H1 (cell line): ENCODE measurements at regions not wholly inside any gene's neighbourhood (a gene's known extent, or its start where the extent isn't known, plus 50 kb on each side); places are given as distances from the start of the nearest gene placed in this dataset.

Source experiments
- CTCF ChIA-PET: fragments of 300-600 bp; sonication (Branson Sonifier 250); formaldehyde crosslinking; loops from one replicate; lab custom pipeline; 2021; ENCODE audit not compliant: partially characterized antibody; lab: Charles Lee
- POLR2A ChIA-PET: fragments of 300-600 bp; sonication (Branson Sonifier 250); formaldehyde crosslinking; loops from one replicate; lab custom pipeline; 2021; ENCODE audit warnings: inconsistent platforms; ENCODE audit not compliant: partially characterized antibody; lab: Charles Lee
- DNase-seq, 2 experiments: peaks; one replicate each; pipeline versions ENCODE4 v3.0.0 to v3.0.0-alpha.2; 2010 to 2022; ENCODE audit warnings: low spot score in 2 of 2, low read depth in 1 of 2, mixed read lengths in 1 of 2
- FAIRE-seq: peaks from 2 replicates; lab custom pipeline; 2011; peaks lifted over from hg19 to GRCh38; lab: Jason Lieb, UNC
- H2AFZ ChIP-seq: 2 replicates; pipeline ENCODE4 v1.8.1; 2012; ENCODE audit warnings: low read length, inconsistent platforms
- H2AK5ac ChIP-seq: 2 replicates; pipeline ENCODE4 v1.6.1; 2013; ENCODE audit warnings: low read depth, low read length
- H2BK120ac ChIP-seq: replicated peaks from 2 replicates; pipeline ENCODE3; 2013; ENCODE audit warnings: low read depth, low read length, inconsistent platforms
- H2BK12ac ChIP-seq: 2 replicates; pipeline ENCODE4 v1.6.1; 2013; ENCODE audit warnings: low read depth, low read length
- H2BK15ac ChIP-seq: 2 replicates; pipeline ENCODE4 v1.6.1; 2013; ENCODE audit warnings: low read length
- H2BK20ac ChIP-seq: 2 replicates; pipeline ENCODE4 v1.6.1; 2013; ENCODE audit warnings: low read length
- H2BK5ac ChIP-seq: 2 replicates; pipeline ENCODE4 v1.6.1; 2013; ENCODE audit warnings: low read depth, low read length
- H3K14ac ChIP-seq: 2 replicates; pipeline ENCODE4 v1.6.1; 2013; ENCODE audit warnings: inconsistent platforms; ENCODE audit not compliant: insufficient read length
- H3K18ac ChIP-seq: 2 replicates; pipeline ENCODE4 v1.6.1; 2013; ENCODE audit warnings: low read length; ENCODE audit errors: extremely low read depth
- H3K23ac ChIP-seq: 2 replicates; pipeline ENCODE4 v1.6.1; 2013; ENCODE audit warnings: inconsistent platforms; ENCODE audit not compliant: insufficient read length
- H3K23me2 ChIP-seq: 2 replicates; pipeline ENCODE4 v1.6.1; 2013; ENCODE audit warnings: low read depth, low read length
- H3K27ac ChIP-seq: 2 replicates; pipeline ENCODE4 v1.6.1; 2011; ENCODE audit warnings: low read depth, low read length, inconsistent platforms
- H3K27me3 ChIP-seq, 4 experiments: replicated peaks in 1 of 4; 1 replicate in 1 of 4; 2 replicates in 3 of 4; pipeline versions ENCODE4 v1.6.1 to v1.8.1; 2011 to 2013; ENCODE audit warnings: low read length in 3 of 4, mild to moderate bottlenecking in 3 of 4, inconsistent platforms in 2 of 4, mixed read lengths in 2 of 4, moderate library complexity in 1 of 4; ENCODE audit not compliant: control insufficient read depth in 3 of 4, insufficient read depth in 3 of 4; ENCODE audit errors: extremely low read depth in 1 of 4
- H3K36me3 ChIP-seq, 4 experiments: 2 replicates each; pipeline versions ENCODE4 v1.6.1 to v1.8.1; 2011 to 2013; ENCODE audit warnings: mild to moderate bottlenecking in 4 of 4, low read length in 3 of 4, moderate library complexity in 2 of 4, control low read depth in 1 of 4, inconsistent platforms in 1 of 4; ENCODE audit not compliant: insufficient read depth in 4 of 4, control insufficient read depth in 2 of 4
- H3K4ac ChIP-seq: replicated peaks from 2 replicates; pipeline ENCODE3; 2013; ENCODE audit warnings: low read length, low read depth, mixed read lengths, inconsistent platforms; ENCODE audit not compliant: insufficient read length
- H3K4me1 ChIP-seq, 4 experiments: replicated peaks in 1 of 4; 1 replicate in 1 of 4; 2 replicates in 3 of 4; pipeline versions ENCODE4 v1.6.1 to v1.8.1; 2011 to 2013; ENCODE audit warnings: low read length in 3 of 4, inconsistent platforms in 2 of 4, mixed read lengths in 1 of 4; ENCODE audit not compliant: insufficient read depth in 4 of 4, control insufficient read depth in 3 of 4
- H3K4me2 ChIP-seq, 2 experiments: 2 replicates each; pipeline versions ENCODE4 v1.6.1 to v1.8.1; 2011 to 2013; ENCODE audit warnings: low read depth in 2 of 2, low read length in 2 of 2, control low read depth in 1 of 2, inconsistent platforms in 1 of 2, mild to moderate bottlenecking in 1 of 2; ENCODE audit not compliant: insufficient read depth in 1 of 2
- H3K4me3 ChIP-seq, 4 experiments: fragments of 200-600, 300-600 bp in 1 of 4; sonication (generic), shearing (Covaris generic), sonication (Bioruptor Twin) in 1 of 4; 2 replicates each; pipeline versions ENCODE4 v1.5.1 to v1.8.1; 2011 to 2016; ENCODE audit warnings: low read length in 4 of 4, low read depth in 3 of 4, control low read depth in 2 of 4, inconsistent platforms in 2 of 4, mild to moderate bottlenecking in 2 of 4, mixed read lengths in 1 of 4, moderate library complexity in 1 of 4; ENCODE audit not compliant: insufficient read depth in 2 of 4; ENCODE audit errors: extremely low read depth in 1 of 4
- H3K56ac ChIP-seq: replicated peaks from 2 replicates; pipeline ENCODE3; 2013; ENCODE audit warnings: low read depth, mild to moderate bottlenecking, mixed read lengths, low read length, inconsistent platforms; ENCODE audit not compliant: insufficient read length
- H3K79me1 ChIP-seq: 2 replicates; pipeline ENCODE4 v1.6.1; 2013; ENCODE audit warnings: low read depth, low read length, control low read depth
- H3K79me2 ChIP-seq, 2 experiments: 2 replicates each; pipeline versions ENCODE4 v1.6.1 to v1.8.1; 2012 to 2013; ENCODE audit warnings: low read length in 2 of 2, mild to moderate bottlenecking in 2 of 2, inconsistent platforms in 1 of 2; ENCODE audit not compliant: insufficient read depth in 2 of 2, control insufficient read depth in 1 of 2
- H3K9ac ChIP-seq, 4 experiments: replicated peaks in 1 of 4; 1 replicate in 1 of 4; 2 replicates in 3 of 4; pipeline versions ENCODE4 v1.6.1 to v1.8.1; 2011 to 2013; ENCODE audit warnings: low read depth in 3 of 4, low read length in 3 of 4, control low read depth in 2 of 4, mild to moderate bottlenecking in 2 of 4, moderate library complexity in 2 of 4, inconsistent platforms in 1 of 4; ENCODE audit errors: extremely low read depth in 1 of 4
- H3K9me3 ChIP-seq, 2 experiments: 2 replicates each; pipeline versions ENCODE4 v1.6.1 to v1.8.1; 2012 to 2013; ENCODE audit warnings: mild to moderate bottlenecking in 2 of 2, moderate library complexity in 2 of 2, control low read depth in 1 of 2, inconsistent platforms in 1 of 2, low read depth in 1 of 2, low read length in 1 of 2, mixed read lengths in 1 of 2; ENCODE audit not compliant: insufficient read depth in 2 of 2
- H4K20me1 ChIP-seq, 2 experiments: replicated peaks in 1 of 2; 2 replicates each; pipeline versions ENCODE3 to v1.8.1; 2011 to 2013; ENCODE audit warnings: inconsistent platforms in 2 of 2, low read length in 2 of 2, mild to moderate bottlenecking in 1 of 2; ENCODE audit not compliant: insufficient read depth in 2 of 2, control insufficient read depth in 1 of 2
- H4K5ac ChIP-seq: 2 replicates; pipeline ENCODE4 v1.6.1; 2013; ENCODE audit warnings: low read length, low read depth, mixed read lengths, inconsistent platforms; ENCODE audit not compliant: insufficient read length
- H4K8ac ChIP-seq: 2 replicates; pipeline ENCODE4 v1.8.0; 2013; ENCODE audit warnings: mild to moderate bottlenecking, moderate library complexity, low read length, inconsistent platforms; ENCODE audit not compliant: insufficient read depth; ENCODE audit errors: extremely low read depth
- H4K91ac ChIP-seq: replicated peaks from 2 replicates; pipeline ENCODE3; 2013; ENCODE audit warnings: low read length, mixed read lengths, inconsistent platforms; ENCODE audit not compliant: insufficient read length
- CHD2 ChIP-seq: IDR thresholded peaks from 2 replicates; pipeline ENCODE4 v1.6.1; 2012; ENCODE audit warnings: low read length, improper control_type of control experiment
- FOSL1 ChIP-seq: IDR thresholded peaks from 2 replicates; pipeline ENCODE4 v1.6.1; 2011; ENCODE audit warnings: mild to moderate bottlenecking, low read depth, low read length, moderate library complexity; ENCODE audit not compliant: insufficient read depth
- GABPA ChIP-seq: IDR thresholded peaks from 2 replicates; pipeline ENCODE4 v1.6.1; 2011; ENCODE audit warnings: mild to moderate bottlenecking, low read length, moderate library complexity, borderline replicate concordance; ENCODE audit not compliant: insufficient read depth
- HDAC6 ChIP-seq: IDR thresholded peaks from one replicate; pipeline ENCODE4 v1.7.1; 2012; ENCODE audit warnings: low read depth, mild to moderate bottlenecking, inconsistent platforms, low read length, moderate library complexity
- MAFK ChIP-seq: IDR thresholded peaks from 2 replicates; pipeline ENCODE4 v1.6.1; 2012; ENCODE audit warnings: low read depth, mild to moderate bottlenecking, improper control_type of control experiment, low read length
- PHF8 ChIP-seq: fragments of 200-600 bp; sonication (generic); conservative IDR thresholded peaks from 2 replicates; pipeline ENCODE4 v1.7.1; 2012; ENCODE audit warnings: low read depth, mild to moderate bottlenecking, inconsistent platforms, low read length, moderate library complexity
- RFX5 ChIP-seq: IDR thresholded peaks from 2 replicates; pipeline ENCODE4 v1.6.1; 2011; ENCODE audit warnings: low read depth, low read length, improper control_type of control experiment, borderline replicate concordance
- SIX5 ChIP-seq: IDR thresholded peaks from 2 replicates; pipeline ENCODE4 v1.6.1; 2011; ENCODE audit warnings: mild to moderate bottlenecking, low read depth, low read length
- SP2 ChIP-seq: IDR thresholded peaks from 2 replicates; pipeline ENCODE4 v1.6.1; 2012; ENCODE audit warnings: mild to moderate bottlenecking, low read length, inconsistent platforms
- TBP ChIP-seq: IDR thresholded peaks from 2 replicates; pipeline ENCODE4 v1.6.1; 2011; ENCODE audit warnings: low read depth, low read length, improper control_type of control experiment
- WGBS, 2 experiments: shearing (Covaris generic) in 1 of 2; methylation state at CpG; one replicate each; pipeline versions ENCODE4 v1.1.6 to v1.1.7; 2013 to 2015; ENCODE audit warnings: low lambda C conversion rate in 2 of 2, mixed read lengths in 2 of 2, inconsistent platforms in 1 of 2, low coverage in 1 of 2, missing lambda C conversion rate in 1 of 2; ENCODE audit not compliant: insufficient replicate concordance in 2 of 2, insufficient coverage in 1 of 2, insufficient read length in 1 of 2; ENCODE audit errors: extremely low coverage in 1 of 2, missing lambda C conversion rate in 1 of 2; 5-methylcytosine and 5-hydroxymethylcytosine counted together

GRCh38 chr10:22824520-22824919 is 103.3 kb upstream of the ARMC3 start:
- POLR2A ChIA-PET: no interaction called here
- Histone ChIP-seq H4K20me1 (no peaks in the 10 kb centered on the region), H3K79me1 (no peaks in the 10 kb centered on the region), H3K27me3 (no peaks in the 10 kb centered on the region), H3K18ac (no peak overlapping the region), H2AK5ac (no peak overlapping the region), H2BK20ac (no peak overlapping the region), H4K91ac (no peak overlapping the region), H3K4me1 (no peaks in the 10 kb centered on the region), H2AFZ (no peak overlapping the region), H3K23me2 (no peaks in the 10 kb centered on the region), H3K23ac (no peak overlapping the region), H3K4me2 (no peak overlapping the region), H4K8ac (no peak overlapping the region), H2BK5ac (no peak overlapping the region), H3K4me3 (no peak overlapping the region), H3K27ac (no peak overlapping the region), H3K9me3 (peaks cover 3 to 4% of the 10 kb centered on the region in 2 experiments; a peak in 2 of 4 replicates), H2BK15ac (no peak overlapping the region), H4K5ac (no peak overlapping the region), H2BK120ac (no peak overlapping the region), H3K9ac (no peak overlapping the region), H3K36me3 (no peaks in the 10 kb centered on the region), H3K56ac (no peak overlapping the region), H3K14ac (no peak overlapping the region), H3K4ac (no peak overlapping the region), H3K79me2 (no peaks in the 10 kb centered on the region), H2BK12ac (peak overlapping the region; percentile 71; the same call in 1 of the 2 replicates)
- no peak for TF ChIP-seq HDAC6
- TF ChIP-seq RFX5: no peak
- no peak for TF ChIP-seq GABPA
- no peak for TF ChIP-seq PHF8
- TF ChIP-seq MAFK: no peak
- no peak for TF ChIP-seq TBP
- no peak for TF ChIP-seq SIX5
- TF ChIP-seq FOSL1: no peak
- TF ChIP-seq SP2: no peak
- no peak for TF ChIP-seq CHD2
- DNase-seq (no peak), FAIRE-seq (no peak)
- CTCF ChIA-PET: no interaction called here
- 87% methylated on average over 3 of the region's 3 CpGs; no CpG with 5 or more reads in 1 of the 2 experiments for WGBS, 2 experiments
